CD4-positive, alpha-beta T cell treated with Interleukin-1 beta for 1 hour (primary cell): ENCODE measurements at regions not wholly inside any gene's neighbourhood (a gene's known extent, or its start where the extent isn't known, plus 50 kb on each side); places are given as distances from the start of the nearest gene placed in this dataset.

Experiments used
- DNase-seq, 2 donors: peaks; one replicate each; pipeline ENCODE4 v3.0.0-alpha.2; 2020 to 2022

DNA sequence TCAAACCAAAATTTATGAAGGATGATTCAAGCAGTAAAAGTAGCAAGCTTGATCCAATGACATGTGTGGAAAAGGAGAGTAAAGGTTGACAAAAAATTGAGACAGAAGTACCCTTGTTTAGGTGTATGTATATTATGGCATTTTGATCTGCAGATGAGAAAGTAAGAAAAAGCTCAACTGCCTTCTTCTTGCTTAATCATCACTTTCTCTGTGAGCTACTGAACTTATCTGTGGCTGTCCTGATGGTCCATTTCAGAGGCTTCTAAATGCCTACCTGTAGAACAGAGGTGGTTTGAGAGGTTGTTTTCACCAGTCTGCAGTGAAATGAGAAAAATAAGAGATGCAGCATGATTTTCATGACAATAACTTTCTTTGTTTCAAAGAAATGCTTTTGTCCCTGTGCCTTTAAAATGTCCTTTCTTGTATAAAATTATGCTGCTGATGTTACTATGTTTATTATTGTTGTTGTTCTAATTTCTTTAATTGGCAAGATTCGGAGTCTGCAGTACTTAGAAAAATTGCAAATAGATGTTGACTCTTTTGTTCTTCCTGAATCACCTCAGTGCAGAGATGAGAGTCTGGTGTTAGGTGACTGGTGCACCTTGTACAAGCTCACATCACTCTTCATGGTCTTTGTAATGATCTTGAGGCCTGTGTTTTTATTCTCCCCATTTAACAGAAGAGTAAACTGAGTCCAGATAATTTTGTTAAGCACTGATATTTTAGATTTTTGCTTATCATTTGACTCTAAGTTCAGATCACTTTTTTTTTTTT lies 821.9 kb downstream of the VRK1 start:
- no peak for DNase-seq

DNA sequence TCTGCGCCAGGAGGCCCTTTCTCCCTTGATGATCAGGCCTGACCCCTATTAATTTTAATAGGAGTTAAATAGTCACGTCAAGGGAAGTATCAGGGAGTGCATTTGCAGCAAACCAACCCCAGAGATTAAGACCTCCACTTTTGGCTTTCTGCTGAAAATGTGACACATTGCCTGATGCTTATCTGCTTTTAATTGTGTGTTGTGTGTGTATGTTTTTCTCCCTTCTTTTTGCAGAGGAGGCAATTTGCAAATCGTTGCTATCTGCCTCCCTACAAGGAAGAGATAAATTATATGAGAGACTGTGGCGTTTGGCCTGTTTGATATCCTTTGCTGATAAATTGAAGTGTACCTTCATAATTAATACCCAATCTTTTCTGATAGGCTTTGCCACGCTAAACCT lies 822.9 kb downstream of the VRK1 start:
- DNase-seq: peak in 1 of 2 donors; percentile 18

DNA sequence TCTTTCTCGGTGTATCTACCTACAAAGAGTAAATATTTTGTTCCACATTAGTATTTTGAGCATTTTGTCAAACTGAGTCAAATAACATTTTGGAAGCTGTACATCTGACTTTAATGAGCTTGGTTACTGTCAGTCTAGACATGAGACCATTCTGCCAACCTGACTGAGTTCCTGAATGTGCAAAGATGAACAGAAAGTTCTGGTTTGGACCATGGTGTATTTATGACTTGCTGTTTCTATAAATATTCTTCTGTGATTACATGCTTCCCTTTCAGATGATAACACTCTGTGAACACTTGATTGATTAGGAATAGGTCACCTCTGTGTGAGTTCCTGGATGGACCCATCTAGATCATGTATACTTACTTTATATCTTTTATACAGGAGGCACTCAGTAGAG lies 827.8 kb downstream of the VRK1 start:
- DNase-seq: no peak

DNA sequence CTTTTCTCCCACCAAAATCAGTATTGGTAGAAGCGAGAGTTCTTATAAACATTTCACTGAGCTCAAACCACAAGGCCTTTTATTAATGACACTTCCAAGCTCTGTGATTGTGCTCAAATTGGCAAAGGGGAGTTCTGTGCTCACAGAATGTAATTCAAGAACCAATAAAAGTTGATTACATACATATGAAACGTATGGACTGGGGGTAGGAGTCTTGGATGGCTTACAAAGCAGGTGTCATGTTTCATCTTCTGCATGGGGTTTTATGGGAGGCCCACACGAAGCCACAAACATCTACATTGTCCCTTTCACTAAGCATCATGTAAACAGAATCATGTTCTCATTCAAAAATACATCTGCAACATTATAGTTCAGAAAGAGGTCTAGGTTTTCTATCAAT lies 828.3 kb downstream of the VRK1 start:
- DNase-seq: no peak

DNA sequence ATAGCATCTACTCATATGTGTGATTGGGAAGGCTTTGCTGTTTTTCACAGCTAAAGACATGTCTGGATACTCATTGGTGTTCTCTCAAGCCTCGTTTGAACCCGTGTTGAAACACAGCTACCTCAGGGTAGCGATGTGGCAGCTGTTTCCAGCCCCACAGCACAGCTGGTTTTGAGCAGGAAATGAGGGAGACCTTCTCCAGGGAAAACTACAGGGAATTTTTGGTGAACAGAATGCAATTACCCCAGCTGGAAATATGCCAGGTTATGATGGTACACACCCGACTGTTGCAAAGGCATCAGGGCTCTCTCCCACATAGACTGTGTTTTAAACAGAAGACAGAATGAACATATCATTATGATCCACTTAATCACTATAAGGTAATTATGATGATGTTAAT lies 828.9 kb downstream of the VRK1 start:
- no peak for DNase-seq

DNA sequence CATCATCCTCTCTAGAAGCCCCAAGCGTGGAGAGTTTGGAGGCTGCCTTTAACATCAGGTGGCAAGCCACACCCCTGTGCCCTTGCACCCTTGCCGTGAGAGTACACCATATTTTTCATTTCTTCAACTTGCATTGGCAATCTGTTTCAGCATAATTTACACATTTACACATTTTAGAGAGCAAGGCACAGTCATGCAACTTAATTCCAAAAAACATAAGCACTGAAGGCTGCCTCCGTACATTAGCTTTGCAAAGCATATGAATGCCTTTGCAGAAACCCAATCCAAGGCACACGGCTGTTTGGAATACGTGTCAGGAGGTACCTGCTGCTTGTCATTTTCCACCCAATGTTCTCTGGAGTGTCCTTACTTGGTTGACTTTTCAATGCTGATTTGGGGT lies 833.1 kb downstream of the VRK1 start:
- no peak for DNase-seq

DNA sequence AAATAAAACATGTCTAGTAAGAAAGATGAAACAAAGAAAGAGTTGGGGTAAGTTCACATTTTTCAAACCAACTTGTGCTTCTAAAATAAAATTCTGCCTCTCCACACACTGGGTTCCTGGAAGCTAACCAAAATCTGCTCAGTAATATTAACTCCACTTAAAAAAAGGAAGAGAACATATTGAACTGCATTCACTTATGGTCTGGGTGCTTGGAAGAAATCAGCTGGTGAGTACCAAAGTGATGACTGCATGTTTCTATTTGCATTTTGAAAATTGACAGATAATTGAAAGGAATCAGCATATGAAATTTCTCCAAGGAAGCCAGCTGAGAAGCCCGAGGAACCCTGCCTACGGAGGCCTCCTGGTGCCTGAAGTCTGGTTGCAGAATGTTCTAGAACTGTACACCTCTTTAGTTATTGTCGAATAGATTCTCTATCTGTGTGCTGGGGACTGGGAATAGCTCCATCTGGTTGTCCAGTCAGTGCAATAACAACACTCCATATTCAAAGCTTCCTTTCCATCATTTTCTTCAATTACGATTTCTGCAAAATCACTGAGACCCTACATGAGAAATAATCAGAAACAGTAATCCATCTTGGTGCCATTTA lies 836.1 kb downstream of the VRK1 start:
- DNase-seq: no peak

DNA sequence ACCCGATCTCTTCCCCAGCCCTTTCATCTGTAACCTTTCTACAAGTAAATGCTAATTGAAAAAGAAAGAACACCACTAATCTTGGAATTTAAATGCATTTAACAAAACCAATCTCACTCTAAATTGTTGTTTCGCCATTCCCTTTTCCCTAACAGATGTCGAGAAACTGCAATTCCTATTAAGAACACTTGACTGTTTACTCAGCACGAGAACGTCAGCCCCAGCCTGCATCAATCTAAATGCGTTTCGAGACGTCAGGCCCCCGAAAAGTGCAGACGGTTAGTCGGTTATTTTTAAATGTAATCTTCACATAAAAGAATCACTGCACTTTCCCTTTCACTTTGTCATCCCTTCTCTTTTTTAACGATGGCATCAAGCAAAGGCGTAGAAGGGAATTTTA lies 837.6 kb downstream of the VRK1 start:
- peak; percentile 34 to 37 for DNase-seq

DNA sequence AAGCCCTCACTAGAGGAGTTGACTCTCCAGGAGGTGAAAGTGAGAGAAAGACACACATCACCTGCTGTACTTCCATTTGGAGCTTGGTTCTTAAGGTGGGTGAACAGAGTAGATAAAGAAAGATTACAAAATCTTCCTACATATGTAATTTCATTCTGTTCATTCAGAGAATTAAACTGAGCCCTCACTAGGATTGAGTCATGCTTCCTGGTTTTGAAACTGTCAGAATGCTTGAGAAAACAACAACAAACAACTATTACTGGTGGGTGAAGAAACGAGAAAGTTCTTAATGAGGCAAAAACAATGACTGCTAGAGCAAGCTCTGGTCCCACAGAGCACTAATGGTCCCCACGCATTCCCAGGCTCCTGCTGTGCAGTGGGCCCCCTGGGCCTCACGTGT lies 841.7 kb downstream of the VRK1 start:
- no peak for DNase-seq

DNA sequence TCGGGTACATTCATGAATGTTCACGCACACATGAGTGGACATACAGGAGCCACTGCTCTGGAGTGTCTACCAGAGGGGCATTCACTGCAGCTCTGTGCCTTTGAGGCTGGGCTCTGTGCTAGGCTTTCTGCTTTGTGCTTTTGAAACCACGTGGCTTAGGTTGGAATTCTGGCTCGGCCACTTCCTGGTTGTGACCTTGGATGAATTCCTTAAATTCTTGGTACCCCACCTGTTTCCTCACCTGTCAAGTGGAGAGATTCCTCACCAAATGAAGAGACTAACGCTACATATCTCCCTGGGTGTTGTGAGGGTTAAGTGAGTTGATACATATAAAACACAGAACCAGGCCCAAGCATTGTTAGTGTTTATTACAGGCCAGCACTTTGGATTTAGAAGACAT lies 842.8 kb downstream of the VRK1 start:
- no peak for DNase-seq

DNA sequence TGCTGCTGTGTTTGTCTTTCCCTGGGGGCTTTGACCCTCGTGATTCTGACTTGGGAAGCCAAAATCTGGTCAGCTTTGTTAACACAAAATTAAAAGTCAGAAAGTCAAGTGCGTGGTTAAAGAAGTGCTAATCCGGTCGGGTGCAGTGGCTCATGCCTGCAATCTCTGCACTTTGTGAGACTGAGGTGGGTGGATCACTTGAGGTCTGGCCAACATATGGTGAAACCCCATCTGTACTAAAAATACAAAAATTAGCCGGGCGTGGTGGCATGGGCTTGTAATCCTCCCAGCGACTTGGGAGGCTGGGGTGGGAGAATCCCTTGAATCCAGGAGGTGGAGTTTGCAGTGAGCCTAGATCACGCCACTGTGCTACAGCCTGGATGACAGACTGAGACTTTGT lies 844.6 kb downstream of the VRK1 start:
- no peak for DNase-seq

DNA sequence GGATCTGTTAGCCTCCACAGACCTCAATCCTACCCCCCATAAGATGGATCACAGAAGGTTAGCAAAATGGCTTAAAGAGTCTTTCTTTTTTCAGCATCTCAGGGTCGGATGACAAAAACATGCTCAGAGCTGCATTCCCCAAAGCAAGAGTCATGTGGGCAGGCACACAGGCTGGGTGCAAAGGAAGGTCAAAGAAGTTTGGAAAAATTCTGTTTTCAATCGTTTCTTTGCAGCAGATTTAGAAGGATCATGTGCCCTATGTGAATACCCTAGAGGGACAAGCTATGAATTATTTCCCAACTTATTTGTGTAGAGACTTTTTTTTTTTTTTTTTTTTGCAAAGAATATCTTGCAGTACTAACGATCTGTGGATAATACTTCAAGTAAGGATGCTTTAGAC lies 845.4 kb downstream of the VRK1 start:
- no peak for DNase-seq

DNA sequence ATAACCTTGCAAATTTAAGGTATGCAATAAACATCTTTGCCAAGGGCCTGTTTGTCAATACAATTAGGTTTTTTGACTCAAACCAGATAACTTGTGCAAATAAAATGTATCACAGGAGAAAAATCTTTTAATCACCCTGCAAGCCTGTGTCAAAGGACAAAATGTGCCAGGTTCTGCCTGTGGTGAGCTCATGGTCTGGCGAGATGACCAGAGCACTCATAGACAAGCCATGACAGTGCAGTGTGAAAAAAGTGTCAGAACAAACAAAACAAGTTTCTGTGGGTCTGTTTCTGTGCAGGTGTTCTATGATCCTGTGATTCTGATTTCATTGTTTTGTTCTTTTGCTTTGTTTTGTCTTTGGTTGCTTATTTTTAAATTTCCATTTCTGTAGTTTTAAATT lies 847.2 kb downstream of the VRK1 start:
- no peak for DNase-seq

DNA sequence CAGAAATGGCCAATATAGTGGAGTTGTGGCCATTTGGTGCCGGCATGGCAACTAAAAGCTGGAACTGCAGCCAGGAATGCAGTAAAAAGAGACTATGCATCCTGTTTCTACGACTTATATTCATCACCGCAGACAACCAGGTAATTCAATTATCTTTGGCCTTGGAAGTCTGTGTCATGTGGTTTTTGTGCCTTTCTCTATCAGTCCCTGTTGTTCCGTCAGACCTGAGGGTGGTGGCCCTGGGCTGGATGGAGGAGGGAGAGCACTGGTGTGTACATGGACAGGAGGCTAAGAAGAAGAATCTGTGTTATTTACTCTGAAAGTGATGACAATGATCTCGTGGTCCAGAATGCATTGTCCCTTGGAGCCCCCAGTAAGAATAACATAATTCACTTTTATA lies 852.6 kb downstream of the VRK1 start:
- DNase-seq: no peak

DNA sequence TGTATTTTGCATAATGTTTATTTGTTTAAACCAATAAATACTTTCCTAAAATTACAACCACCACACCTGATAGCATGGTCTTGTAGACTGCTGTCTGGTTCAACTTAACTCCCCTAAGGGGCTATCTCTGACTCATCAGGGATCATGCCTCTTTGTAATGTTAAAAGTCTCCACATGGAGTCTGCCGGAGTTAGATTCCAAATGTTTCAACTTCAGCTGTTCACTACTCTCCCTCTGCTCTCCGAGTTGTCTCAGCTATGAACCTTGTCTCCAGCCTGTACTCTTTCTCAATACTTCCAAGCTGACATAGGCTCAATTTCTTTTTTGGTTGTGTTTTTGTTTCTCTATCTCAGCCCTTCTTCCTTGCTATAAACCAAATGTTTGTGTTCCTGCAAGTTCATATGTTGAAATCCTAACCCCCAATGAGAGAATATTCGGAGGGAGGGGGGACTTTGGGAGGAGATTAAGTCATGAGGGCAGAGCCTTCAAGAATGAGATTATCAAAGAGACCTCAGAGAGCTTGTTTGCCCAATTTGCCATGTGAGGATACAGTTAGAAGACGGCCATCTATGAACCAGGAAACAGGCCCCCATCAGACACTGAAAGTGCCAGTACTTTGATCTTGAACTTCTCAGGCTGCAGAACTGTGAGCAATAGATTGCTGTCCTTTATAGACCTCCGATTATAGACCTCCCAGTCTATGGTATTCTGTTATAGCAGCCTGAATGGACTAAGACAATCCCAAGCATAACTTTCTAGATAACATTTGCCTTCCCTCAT lies 858.2 kb downstream of the VRK1 start:
- DNase-seq: no peak

DNA sequence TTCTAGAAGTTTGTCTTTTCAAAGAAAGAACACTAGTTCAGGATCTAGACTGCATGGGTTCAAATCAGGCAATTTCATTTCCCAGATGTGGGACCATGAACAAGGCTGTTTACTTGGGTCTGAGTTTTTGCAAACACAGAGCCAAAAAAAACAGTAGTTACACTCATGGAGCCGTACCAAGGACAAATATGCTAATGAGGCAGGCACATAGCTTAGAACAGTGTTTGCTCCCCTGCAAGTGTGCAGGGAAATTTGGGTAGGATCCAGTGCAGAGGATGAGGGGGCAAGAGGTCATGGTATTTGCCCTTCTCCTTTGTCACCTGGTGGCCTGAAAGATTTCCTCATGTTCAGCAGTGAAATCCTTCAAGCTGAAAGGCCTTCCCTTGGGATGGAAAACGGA lies 860.4 kb downstream of the VRK1 start:
- DNase-seq: no peak

DNA sequence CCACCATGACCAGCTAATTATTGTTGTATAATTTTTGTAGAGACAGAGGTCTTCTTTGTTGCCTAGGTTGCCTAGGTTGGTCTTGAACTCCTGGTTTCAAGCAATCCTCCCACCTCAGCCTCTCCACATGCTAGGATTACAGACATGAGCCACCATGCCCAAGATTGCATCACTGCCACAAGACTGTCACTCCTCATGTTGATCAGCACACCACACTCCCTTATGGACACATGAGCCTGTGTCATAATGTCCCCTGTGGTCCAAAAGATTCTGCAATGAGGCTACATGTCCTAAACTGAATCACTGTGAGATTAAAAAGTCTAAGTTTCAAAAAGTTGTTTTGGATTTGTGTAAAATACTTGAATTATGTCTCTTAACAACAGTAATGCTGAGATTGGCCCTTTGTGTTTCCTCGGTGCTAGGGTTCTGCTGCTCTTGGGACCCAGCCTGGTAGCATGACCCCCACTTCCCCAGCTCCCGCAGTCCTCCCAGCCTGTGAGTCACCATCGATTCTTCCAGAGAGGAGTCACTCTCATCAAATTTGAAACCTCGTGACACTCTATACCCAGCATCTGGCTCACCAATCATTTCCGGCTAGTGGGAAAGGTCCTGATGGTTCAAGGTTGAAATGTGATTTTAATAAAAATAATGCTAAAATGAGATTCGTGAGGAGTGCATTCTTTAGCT lies 890.9 kb downstream of the VRK1 start:
- no peak for DNase-seq

DNA sequence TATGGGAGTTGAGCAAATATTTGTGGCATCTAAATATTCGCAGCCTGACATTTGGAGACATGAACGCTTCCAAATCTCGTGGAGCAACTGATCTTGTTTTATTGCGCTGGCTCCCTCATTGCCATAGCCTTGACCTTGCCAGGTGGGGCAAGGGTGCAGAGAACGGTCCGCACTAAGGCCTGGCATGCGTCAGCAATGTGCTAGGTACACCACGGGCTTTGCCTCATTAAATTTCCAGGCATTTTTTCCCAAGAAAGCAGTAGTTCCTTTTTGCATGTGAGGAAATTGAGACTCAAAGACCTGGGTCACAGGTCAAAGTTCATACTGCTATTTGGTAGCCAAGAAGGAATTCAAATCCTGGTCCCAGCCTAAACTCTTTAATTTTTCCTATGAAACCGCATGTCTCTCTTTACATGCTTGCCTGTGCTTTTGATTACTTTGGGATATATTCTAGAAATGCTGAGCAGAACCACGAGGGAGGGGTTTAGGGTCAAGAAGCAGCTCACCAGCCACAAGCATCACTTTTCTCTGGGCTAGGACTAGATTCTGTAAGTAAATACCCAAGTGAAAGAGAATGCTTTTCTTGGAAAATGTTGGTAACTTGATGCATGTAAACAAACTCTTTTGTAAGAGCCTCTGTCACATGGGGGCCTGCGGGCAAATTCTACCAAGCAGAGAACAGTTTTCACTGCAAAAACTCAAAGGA lies 891.6 kb downstream of the VRK1 start:
- DNase-seq: no peak

DNA sequence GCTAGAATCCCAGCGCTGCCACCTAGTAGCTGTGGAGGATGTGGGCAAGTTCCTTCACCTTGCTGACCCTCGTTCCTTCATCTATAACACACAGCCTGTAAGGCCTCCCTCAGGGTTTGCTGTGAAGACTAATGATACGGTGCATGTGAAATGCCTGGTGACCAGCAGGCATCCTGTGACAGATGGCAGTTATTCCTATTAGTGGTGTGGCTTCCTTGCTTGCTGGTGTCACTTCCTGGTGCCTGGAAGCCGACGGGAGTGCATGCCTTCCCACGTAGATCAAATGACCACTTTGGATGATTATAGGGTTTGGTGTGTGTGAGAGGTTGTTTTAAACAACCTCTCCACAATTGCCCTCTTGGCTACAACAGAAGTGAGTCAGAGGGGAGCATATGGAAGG lies 894.9 kb downstream of the VRK1 start:
- no peak for DNase-seq

DNA sequence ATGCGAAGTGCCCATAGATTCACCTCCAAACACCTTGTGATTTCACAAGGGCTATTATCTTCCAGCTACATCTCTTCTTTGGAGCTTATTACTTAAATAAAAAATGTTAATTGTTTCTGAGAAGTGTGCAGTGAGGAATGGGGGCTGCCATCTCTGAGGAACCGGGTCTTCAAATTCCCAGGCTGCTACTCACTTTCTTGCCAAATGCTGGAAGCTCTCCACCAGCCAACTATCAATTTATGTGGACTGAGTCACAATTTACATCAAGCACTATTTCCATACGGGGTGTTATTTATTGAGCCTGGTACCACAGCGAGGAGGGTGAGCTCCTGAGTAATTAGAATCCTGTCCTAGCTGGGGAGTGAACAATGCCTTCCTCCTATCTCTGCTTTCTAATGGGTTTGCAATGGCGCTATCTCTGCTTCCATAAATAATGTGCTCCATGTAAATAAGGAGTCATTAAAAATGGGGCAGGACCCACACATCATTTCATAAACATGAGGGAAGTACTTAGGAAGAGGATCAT lies 898.3 kb downstream of the VRK1 start:
- no peak for DNase-seq

DNA sequence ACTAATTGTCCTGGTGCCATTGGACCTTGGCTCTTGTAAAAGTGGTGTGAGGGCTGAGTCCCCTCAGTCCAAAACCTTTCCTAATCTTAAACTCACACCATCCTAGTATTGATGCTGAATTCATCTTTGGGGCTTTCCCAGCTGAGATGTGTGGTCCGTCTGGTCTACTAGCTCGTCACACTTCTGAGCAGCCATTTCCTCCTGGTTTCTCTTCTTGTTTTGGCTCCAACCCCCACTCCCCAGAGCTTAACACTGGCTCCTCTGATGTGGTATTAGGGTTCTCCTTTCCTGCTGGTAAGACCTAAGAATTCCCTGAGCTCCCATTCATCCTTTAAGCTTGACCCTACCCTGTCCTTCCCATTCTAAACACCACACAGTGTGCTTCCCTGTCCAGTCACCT lies 900.6 kb downstream of the VRK1 start:
- peak; percentile 49 for DNase-seq

DNA sequence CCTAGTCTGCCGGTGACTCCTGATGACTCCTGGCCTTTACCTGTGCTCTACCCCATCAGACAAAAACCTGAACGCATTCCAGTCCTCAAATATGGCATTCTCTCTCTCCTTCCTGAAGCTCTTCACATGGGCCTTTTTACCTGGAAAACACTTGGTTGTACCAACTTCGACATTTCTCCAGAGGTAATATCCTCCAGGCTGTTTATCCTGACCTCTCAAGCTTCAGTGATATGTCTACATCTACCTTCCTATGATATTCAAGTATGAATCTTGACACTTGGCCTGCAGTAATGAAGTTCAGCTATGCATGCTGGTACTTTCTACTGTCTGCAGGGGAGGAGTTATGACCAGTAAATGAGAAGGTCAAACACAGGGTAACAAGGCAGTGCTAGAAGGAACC lies 901.8 kb downstream of the VRK1 start:
- DNase-seq: no peak
